ENCODE measurements at regions not wholly inside any gene's neighbourhood (a gene's known extent, or its start where the extent isn't known, plus 50 kb on each side); places are given as distances from the start of the nearest gene placed in this dataset.

DNA sequence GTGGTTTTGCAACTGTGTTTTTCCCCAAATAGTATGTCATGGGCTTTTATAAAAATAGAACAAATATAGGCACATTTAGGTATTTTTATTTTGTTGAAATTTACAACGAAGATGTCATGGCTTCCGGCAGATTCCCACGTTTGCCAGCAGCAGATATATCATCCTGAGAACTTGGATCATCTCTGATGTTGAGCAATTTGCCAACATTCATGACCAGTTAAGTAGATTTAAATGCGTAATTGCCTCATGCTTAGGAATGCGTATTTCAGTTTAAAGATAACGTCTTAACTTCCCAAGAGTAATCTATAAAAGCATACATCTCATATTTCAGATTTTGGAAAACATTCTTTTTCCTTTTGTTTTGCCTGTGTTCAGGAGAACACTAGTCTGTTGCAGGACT, 457.8 kb downstream of the QKI start:
- Histone ChIP-seq H3K23ac (ENCODE audit: insufficient read length, low read depth, low read length) (no peak overlapping the region), H2BK15ac (ENCODE audit: low read depth, low read length) (no peak overlapping the region), H3K56ac (ENCODE audit: insufficient read length, low read depth, low read length) (no peak overlapping the region), H3K4me2 (ENCODE audit: insufficient read depth, insufficient read length, low read length) (no peak overlapping the region), H3K18ac (ENCODE audit: insufficient read length, low read depth, low read length) (no peak overlapping the region), H3K14ac (ENCODE audit: insufficient read depth, low read length) (no peak overlapping the region), H2BK120ac (ENCODE audit: low read depth, low read length, poor library complexity, severe bottlenecking) (no peak overlapping the region), H4K8ac (replicated peaks; ENCODE audit: insufficient read length, low read depth, low read length) (no peak overlapping the region), H3K9ac (ENCODE audit: extremely low read depth, insufficient read length, low read length) (no peak overlapping the region), H2BK5ac (ENCODE audit: insufficient read length, low read length) (no peak overlapping the region), H2BK12ac (ENCODE audit: insufficient read length, low read depth, low read length) (no peak overlapping the region), H3K23me2 (ENCODE audit: insufficient read length, low read depth, low read length, poor library complexity, severe bottlenecking) (no peaks in the 10 kb centered on the region), H4K20me1 (ENCODE audit: control insufficient read depth, insufficient read depth, insufficient read length) (no peaks in the 10 kb centered on the region), H2AFZ (ENCODE audit: low read length) (no peak overlapping the region), H3K79me2 (ENCODE audit: insufficient read depth, low read length) (no peaks in the 10 kb centered on the region), H3K9me3 (ENCODE audit: control insufficient read depth, low read depth, low read length) (no peaks in the 10 kb centered on the region), H3K4me1 (ENCODE audit: insufficient read depth, low read length) (no peaks in the 10 kb centered on the region), H4K5ac (ENCODE audit: insufficient read length, low read depth, low read length) (no peak overlapping the region), H2AK5ac (ENCODE audit: insufficient read length, low read length) (no peak overlapping the region), H3K79me1 (ENCODE audit: insufficient read depth, low read depth, low read length, poor library complexity, severe bottlenecking) (no peaks in the 10 kb centered on the region), H3K4ac (ENCODE audit: low read depth, low read length) (no peak overlapping the region), H4K91ac (ENCODE audit: insufficient read length, low read depth, low read length) (no peak overlapping the region), H2BK20ac (ENCODE audit: low read depth, low read length, poor library complexity, severe bottlenecking) (no peak overlapping the region), H3K27ac (ENCODE audit: insufficient read length, low read depth, low read length) (no peak overlapping the region), H3K27me3 (ENCODE audit: insufficient read depth, low read length) (no peaks in the 10 kb centered on the region), H3T11ph (ENCODE audit: low read length) (no peak overlapping the region)
- TF ChIP-seq, protein P1, sequence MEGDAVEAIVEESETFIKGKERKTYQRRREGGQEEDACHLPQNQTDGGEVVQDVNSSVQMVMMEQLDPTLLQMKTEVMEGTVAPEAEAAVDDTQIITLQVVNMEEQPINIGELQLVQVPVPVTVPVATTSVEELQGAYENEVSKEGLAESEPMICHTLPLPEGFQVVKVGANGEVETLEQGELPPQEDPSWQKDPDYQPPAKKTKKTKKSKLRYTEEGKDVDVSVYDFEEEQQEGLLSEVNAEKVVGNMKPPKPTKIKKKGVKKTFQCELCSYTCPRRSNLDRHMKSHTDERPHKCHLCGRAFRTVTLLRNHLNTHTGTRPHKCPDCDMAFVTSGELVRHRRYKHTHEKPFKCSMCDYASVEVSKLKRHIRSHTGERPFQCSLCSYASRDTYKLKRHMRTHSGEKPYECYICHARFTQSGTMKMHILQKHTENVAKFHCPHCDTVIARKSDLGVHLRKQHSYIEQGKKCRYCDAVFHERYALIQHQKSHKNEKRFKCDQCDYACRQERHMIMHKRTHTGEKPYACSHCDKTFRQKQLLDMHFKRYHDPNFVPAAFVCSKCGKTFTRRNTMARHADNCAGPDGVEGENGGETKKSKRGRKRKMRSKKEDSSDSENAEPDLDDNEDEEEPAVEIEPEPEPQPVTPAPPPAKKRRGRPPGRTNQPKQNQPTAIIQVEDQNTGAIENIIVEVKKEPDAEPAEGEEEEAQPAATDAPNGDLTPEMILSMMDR (conservative IDR thresholded peaks at IDR 0.05): no peak
- Mint-ChIP-seq H3K4me1 (peaks cover 6 to 7% of the 10 kb centered on the region in 2 experiments), H3K9me3 (no peaks in the 10 kb centered on the region), H3K27me3 (ENCODE audit: low read depth) (peaks cover 2% of the 10 kb centered on the region), H3K36me3 (ENCODE audit: insufficient read depth in 1 of 3, low read depth in 3 of 3) (no peaks in the 10 kb centered on the region), H3K27ac (no peak overlapping the region), H3K4me3 (no peak overlapping the region)
- WGBS (ENCODE audit: extremely low coverage, insufficient read length, low lambda C conversion rate): no CpG with 5 or more reads among the region's 6 CpGs
- DNase-seq: no peak

All from H9 (cell line).